D721Med (cell line): ENCODE measurements at regions not wholly inside any gene's neighbourhood (a gene's known extent, or its start where the extent isn't known, plus 50 kb on each side); places are given as distances from the start of the nearest gene placed in this dataset.

Source experiments
- DNase-seq: peaks from one replicate; pipeline ENCODE4 v3.0.0; 2011; ENCODE audit warnings: low spot score; ENCODE audit not compliant: insufficient read length
- FAIRE-seq: peaks from 2 replicates; lab custom pipeline; 2011; peaks lifted over from hg19 to GRCh38; lab: Jason Lieb, UNC
- TF ChIP-seq, protein P1 (sequence below): IDR thresholded peaks from 2 replicates; pipeline ENCODE4 v1.5.1; 2012; ENCODE audit warnings: mild to moderate bottlenecking, control low read depth; ENCODE audit not compliant: insufficient read depth; ENCODE audit errors: missing control alignments

DNA sequence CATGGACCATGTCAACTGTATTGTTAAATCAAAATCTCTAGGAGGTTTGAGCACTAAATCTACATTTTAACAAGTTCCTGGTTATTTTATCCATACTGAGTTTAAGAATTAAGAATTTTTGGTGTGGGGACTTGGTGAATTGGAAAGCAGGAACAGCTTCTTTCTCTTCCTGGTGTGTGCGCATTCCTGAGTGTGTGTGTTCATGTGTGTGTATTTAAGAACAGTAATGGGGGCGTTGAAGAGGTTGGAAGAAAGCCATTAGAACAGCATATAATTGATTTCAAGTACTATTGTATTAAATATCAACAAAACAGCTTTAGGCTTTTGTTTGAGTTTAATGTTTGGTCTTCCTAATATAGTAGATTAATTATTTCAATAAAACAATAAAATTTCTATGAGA, 801.3 kb upstream of the ID2 start:
- DNase-seq = no peak
- TF ChIP-seq, protein P1, sequence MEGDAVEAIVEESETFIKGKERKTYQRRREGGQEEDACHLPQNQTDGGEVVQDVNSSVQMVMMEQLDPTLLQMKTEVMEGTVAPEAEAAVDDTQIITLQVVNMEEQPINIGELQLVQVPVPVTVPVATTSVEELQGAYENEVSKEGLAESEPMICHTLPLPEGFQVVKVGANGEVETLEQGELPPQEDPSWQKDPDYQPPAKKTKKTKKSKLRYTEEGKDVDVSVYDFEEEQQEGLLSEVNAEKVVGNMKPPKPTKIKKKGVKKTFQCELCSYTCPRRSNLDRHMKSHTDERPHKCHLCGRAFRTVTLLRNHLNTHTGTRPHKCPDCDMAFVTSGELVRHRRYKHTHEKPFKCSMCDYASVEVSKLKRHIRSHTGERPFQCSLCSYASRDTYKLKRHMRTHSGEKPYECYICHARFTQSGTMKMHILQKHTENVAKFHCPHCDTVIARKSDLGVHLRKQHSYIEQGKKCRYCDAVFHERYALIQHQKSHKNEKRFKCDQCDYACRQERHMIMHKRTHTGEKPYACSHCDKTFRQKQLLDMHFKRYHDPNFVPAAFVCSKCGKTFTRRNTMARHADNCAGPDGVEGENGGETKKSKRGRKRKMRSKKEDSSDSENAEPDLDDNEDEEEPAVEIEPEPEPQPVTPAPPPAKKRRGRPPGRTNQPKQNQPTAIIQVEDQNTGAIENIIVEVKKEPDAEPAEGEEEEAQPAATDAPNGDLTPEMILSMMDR = no peak
- FAIRE-seq = no peak

DNA sequence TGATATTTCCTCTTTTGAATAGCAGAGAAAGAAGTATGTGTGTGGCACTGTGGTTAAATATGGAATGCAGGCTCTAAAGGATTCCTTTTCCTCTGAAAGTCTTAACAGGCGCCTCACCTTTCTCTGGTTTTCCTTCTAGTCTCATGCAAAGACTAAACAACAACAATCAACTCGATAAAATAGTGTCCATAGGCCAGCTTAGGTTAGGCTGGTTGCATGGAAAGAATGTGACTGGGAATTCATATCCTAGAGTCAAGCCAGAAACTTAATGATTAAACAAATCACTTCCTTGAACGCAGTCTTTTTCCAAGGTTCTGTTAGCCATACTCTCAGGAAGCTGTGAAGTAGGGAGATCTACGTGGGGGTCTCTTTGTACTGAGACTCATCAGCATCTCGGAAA, 800.8 kb upstream of the ID2 start:
- TF ChIP-seq, protein P1 = no peak
- no peak for FAIRE-seq
- no peak for DNase-seq

DNA sequence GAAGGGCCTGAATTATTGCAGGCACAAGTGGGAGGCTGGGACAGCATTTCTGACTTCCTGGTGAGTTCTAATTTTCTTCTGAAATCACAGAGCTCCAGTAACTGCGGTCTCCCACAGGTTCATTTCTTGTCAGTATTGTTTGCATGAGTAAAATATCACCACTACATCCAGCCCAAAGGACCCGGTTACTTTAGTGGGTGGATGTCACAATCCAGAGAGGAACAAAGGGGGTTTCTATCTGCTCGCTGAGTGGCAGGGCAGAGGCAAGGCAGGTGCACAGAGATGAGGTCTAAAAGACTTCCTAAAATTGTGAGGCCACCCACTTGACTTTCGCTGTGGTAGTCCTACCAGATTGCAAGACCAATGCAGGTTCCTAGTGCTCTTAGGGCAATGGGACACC, 800.4 kb upstream of the ID2 start:
- DNase-seq = no peak
- FAIRE-seq = no peak
- TF ChIP-seq, protein P1 = no peak

DNA sequence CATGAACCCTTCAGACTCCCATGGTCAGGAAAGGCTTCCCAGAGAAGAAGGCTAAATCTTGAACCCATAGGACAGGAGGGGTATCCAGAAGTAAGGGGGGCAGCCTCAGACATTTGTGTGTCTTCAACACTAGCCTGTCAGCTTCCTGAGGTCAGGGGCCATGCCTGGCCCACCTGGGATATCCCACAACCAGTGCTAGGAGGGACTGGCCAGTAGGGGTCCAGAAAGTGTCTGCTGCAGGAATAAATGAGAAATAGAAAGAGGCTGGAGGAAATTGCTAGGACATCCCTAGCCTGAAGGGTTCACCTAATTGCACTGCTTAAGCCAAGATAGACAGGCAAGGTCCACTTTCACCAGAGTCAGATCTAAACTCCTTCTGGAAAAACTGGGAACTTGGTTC, 799.6 kb upstream of the ID2 start:
- FAIRE-seq (no peak), DNase-seq (no peak)
- TF ChIP-seq, protein P1 = no peak

DNA sequence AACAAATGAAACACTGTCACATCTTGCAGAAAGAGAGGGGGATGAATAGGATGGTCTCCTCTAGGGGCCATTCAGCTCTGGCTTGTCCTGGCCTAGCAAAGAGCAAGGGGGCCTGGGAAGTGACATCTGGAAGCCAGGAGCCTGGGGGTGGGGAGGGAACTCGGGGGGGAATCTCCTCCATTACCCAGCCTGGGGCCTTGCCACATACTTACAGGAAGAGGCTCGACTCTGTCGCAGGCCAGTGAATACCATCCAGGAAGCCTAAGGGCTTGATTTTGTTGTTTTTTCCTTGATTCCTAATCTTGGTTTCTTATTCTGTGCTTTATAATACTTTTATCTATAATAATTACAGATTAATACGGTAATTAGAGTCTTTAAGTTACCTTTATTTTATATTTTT, 797.5 kb upstream of the ID2 start:
- FAIRE-seq = no peak
- TF ChIP-seq, protein P1 = no peak
- DNase-seq = no peak

DNA sequence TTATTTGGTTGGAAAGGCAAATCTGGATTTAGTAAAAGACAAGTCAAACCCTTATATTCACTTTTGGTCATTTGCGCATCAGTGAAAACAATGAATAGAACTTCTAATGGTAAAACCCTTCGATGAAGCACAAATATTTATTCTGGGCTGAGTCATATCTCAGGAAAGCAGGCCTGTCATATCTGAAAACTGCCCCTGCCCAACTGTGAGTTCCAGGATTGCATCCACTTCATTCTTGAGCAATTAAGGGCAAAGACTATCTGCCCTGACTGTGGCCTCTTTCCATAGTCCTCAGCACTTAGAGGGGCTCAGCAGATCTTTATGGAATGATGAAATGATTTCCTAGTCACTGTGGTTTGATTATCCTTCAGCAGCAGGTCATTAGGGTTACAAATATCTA, 795.2 kb upstream of the ID2 start:
- TF ChIP-seq, protein P1 = no peak

DNA sequence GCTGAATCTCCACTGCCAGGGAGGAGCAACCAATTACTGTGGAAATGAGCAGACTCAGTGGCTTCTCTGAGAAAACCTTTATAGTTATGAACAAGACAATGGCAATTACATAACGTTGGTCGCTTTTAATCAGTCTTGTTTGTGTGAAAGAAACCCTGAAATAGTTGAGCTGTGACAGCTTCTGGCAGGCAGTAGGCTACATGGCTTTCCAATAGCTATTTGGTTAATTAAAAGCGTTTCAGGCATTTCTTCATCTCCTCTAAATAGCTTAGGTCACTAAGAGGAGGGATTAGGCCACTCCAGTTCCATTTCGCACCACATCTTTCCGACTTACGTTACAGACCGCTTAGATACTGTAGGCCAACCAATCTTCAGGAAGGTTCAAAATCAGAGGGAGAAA, 794.4 kb upstream of the ID2 start:
- FAIRE-seq (no peak), DNase-seq (no peak)
- TF ChIP-seq, protein P1 = no peak

More for the DNA sequence above, 795.2 kb upstream of the ID2 start:
- FAIRE-seq (no peak), DNase-seq (no peak)
